Heart left ventricle (tissue), 13 donors: ENCODE measurements at regions not wholly inside any gene's neighbourhood (a gene's known extent, or its start where the extent isn't known, plus 50 kb on each side); places are given as distances from the start of the nearest gene placed in this dataset.

ENCODE experiments used
- POLR2A ChIP-seq, 2 donors: fragments of 450-650 bp; IDR thresholded peaks; one replicate each; pipeline ENCODE4 v1.6.1; 2017; ENCODE audit warnings: antibody characterized with exemption in 2 of 2, mild to moderate bottlenecking in 2 of 2, moderate library complexity in 2 of 2
- TF ChIP-seq, protein P1 (sequence below), 12 donors: fragments of 200-600 bp; sonication (generic) in 4 of 12; IDR thresholded peaks; one replicate each; pipeline versions ENCODE4 v1.5.0 to v1.8.0; 2018 to 2022; ENCODE audit warnings: antibody characterized with exemption in 12 of 12, mild to moderate bottlenecking in 5 of 12
- donor health status: ischemic (EF 13 %, LVEDD 7.1; RV severe dilation, severe dysfunction).
- donor health status: DM: no; HTN: yes; CAD: no.
- donor health status: DM: no; HTN: no; CAD: no.
- donor health status: ischemic (EF 25% LVEDD 6.9; RV normal size, moderate dysfunction).
- donor health status: ischemic (EF 25% LVEDD 5.7; RV mildly dilated, moderate dysfunction).
- donor health status: ischemic (EF 35%, LVEDD 5.7; RV mildly dilated, moderate dysfunction).
- donor health status: nonischemic (EF 11% LVEDD 7.7; RV severe dilation, severe dysfunction).
- donor health status: DM: yes; HTN: yes; CAD: no.
- donor health status: PGD.
- donor health status: ischemic (EF 29% LVEDD 5.4; RV normal size, mild dysfunction).
- donor health status: nonischemic (EF 23%, LVEDD 6.1; RV moderate dilation, normal function).

DNA sequence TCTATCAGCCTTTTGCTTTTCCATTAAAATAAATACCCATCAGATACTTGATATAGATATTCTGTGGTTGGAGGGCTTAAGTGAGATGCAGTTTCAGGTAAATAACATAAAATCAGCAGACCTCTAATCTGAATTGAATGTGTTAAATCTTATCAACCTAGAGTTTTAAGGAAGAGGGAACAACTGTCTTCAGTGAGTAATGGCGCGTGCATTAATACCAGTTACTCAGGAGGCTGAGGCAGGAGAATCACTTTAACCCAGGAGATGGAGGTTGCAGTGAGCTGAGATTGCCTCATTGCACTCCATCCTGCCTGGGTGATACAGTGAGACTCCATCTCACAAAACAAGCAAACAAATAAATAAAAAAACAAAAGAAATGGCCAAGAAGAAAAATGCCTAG, 54.3 kb downstream of the FAT4 start:
- TF ChIP-seq, protein P1, sequence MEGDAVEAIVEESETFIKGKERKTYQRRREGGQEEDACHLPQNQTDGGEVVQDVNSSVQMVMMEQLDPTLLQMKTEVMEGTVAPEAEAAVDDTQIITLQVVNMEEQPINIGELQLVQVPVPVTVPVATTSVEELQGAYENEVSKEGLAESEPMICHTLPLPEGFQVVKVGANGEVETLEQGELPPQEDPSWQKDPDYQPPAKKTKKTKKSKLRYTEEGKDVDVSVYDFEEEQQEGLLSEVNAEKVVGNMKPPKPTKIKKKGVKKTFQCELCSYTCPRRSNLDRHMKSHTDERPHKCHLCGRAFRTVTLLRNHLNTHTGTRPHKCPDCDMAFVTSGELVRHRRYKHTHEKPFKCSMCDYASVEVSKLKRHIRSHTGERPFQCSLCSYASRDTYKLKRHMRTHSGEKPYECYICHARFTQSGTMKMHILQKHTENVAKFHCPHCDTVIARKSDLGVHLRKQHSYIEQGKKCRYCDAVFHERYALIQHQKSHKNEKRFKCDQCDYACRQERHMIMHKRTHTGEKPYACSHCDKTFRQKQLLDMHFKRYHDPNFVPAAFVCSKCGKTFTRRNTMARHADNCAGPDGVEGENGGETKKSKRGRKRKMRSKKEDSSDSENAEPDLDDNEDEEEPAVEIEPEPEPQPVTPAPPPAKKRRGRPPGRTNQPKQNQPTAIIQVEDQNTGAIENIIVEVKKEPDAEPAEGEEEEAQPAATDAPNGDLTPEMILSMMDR (IDR thresholded peaks at IDR 0.05), result no peak
- no peak for TF ChIP-seq POLR2A (IDR thresholded peaks at IDR 0.05)
